IMR-90 (cell line): ENCODE measurements at regions not wholly inside any gene's neighbourhood (a gene's known extent, or its start where the extent isn't known, plus 50 kb on each side); places are given as distances from the start of the nearest gene placed in this dataset.

Experiments used
- BHLHE40 ChIP-seq: fragments of 150-350 bp; IDR thresholded peaks from 2 replicates; pipeline ENCODE4 v1.6.1; 2016; ENCODE audit warnings: mild to moderate bottlenecking, low read depth, low read length
- CHD1 ChIP-seq: IDR thresholded peaks from 2 replicates; pipeline ENCODE4 v1.6.1; 2012; ENCODE audit warnings: low read depth, low read length, improper control_type of control experiment
- CTCF ChIP-seq: conservative IDR thresholded peaks from 2 replicates; pipeline ENCODE4 v1.5.1; 2012; ENCODE audit warnings: mild to moderate bottlenecking, low read depth, low read length, improper control_type of control experiment
- ELK1 ChIP-seq: fragments of 150-350 bp; IDR thresholded peaks from 2 replicates; pipeline ENCODE4 v1.6.1; 2016; ENCODE audit warnings: low read depth, mild to moderate bottlenecking, low read length, moderate library complexity, borderline replicate concordance
- MAZ ChIP-seq: IDR thresholded peaks from 2 replicates; pipeline ENCODE4 v1.6.1; 2012; ENCODE audit warnings: low read depth, mild to moderate bottlenecking, low read length, improper control_type of control experiment, moderate library complexity, borderline replicate concordance
- MXI1 ChIP-seq: IDR thresholded peaks from 2 replicates; pipeline ENCODE4 v1.6.1; 2012; ENCODE audit warnings: low read depth, mild to moderate bottlenecking, low read length, moderate library complexity, borderline replicate concordance
- POLR2A ChIP-seq: IDR thresholded peaks from 2 replicates; pipeline ENCODE4 v1.6.1; 2012; ENCODE audit warnings: mild to moderate bottlenecking, low read depth, low read length
- RCOR1 ChIP-seq: IDR thresholded peaks from 2 replicates; pipeline ENCODE4 v1.6.1; 2012; ENCODE audit warnings: mild to moderate bottlenecking, low read length, improper control_type of control experiment; ENCODE audit not compliant: insufficient replicate concordance
- RFX5 ChIP-seq: IDR thresholded peaks from 2 replicates; pipeline ENCODE4 v1.8.0; 2012; ENCODE audit warnings: low read depth, mild to moderate bottlenecking, low read length, moderate library complexity

DNA sequence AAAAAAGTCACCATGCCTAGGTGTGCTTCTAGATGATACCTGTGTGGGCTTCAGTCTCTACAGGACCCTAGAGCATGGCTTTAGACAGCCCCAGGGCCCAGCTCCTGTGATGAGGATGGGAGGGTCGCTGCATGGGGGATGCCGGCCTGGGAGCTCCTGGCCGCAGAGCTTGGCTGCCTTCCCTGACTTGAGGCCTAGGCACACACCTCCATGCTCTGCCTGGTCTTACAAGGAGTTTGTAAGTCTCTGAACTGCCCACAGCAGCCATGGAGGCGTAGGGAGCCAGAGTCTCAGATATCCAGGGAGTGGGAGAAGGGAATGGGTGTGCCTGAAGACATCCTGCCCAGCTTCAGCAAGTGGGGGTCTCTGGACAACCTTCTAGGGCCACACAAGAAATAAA, 149.5 kb upstream of the MYL2 start:
- TF ChIP-seq CTCF (no peak), POLR2A (no peak), MXI1 (no peak), ELK1 (no peak), MAZ (no peak), BHLHE40 (no peak), RCOR1 (no peak), CHD1 (no peak), RFX5 (no peak)
